GM21526 (cell line): ENCODE measurements at regions not wholly inside any gene's neighbourhood (a gene's known extent, or its start where the extent isn't known, plus 50 kb on each side); places are given as distances from the start of the nearest gene placed in this dataset.

Experiments
- ATAC-seq: cut with Tn5 transposase; IDR thresholded peaks from one replicate; pipeline ENCODE4 v1.9.1; 2021; ENCODE audit warnings: moderate library complexity; ENCODE audit not compliant: unreplicated experiment, low FRiP score

- ATAC-seq: no peak
Measured at GRCh38 chr14:26917086-26917485, 319.3 kb upstream of the NOVA1 start.

GRCh38 chr14:26925876-26926584, 328.2 kb upstream of the NOVA1 start:
- ATAC-seq: no peak

GRCh38 chr14:26926585-26926984, 328.8 kb upstream of the NOVA1 start:
- no peak for ATAC-seq

GRCh38 chr14:26928019-26928418, 330.2 kb upstream of the NOVA1 start:
- ATAC-seq: no peak

GRCh38 chr14:26929361-26929760, 331.5 kb upstream of the NOVA1 start:
- no peak for ATAC-seq

- ATAC-seq: no peak
Measured at GRCh38 chr14:26930576-26930975, 332.7 kb upstream of the NOVA1 start.

GRCh38 chr14:26932606-26933005, 334.8 kb upstream of the NOVA1 start:
- no peak for ATAC-seq

GRCh38 chr14:26933431-26933830, 335.6 kb upstream of the NOVA1 start:
- no peak for ATAC-seq

- ATAC-seq: no peak
Measured at GRCh38 chr14:26934151-26934550, 336.3 kb upstream of the NOVA1 start.

GRCh38 chr14:26935733-26936132, 337.9 kb upstream of the NOVA1 start:
- ATAC-seq: no peak

GRCh38 chr14:26938054-26938453, 340.2 kb upstream of the NOVA1 start:
- no peak for ATAC-seq

GRCh38 chr14:26939755-26940154, 341.9 kb upstream of the NOVA1 start:
- no peak for ATAC-seq

GRCh38 chr14:26941521-26941920, 343.7 kb upstream of the NOVA1 start:
- no peak for ATAC-seq

GRCh38 chr14:26947265-26947664, 349.4 kb upstream of the NOVA1 start:
- no peak for ATAC-seq

GRCh38 chr14:26959437-26959836, 361.6 kb upstream of the NOVA1 start:
- ATAC-seq: no peak

GRCh38 chr14:26959972-26960660, 362.3 kb upstream of the NOVA1 start:
- no peak for ATAC-seq

- no peak for ATAC-seq
Measured at GRCh38 chr14:26963711-26964110, 365.9 kb upstream of the NOVA1 start.

GRCh38 chr14:26965490-26965889, 367.7 kb upstream of the NOVA1 start:
- no peak for ATAC-seq

- ATAC-seq: no peak
Measured at GRCh38 chr14:26966908-26967307, 369.1 kb upstream of the NOVA1 start.

GRCh38 chr14:26974965-26975364, 377.1 kb upstream of the NOVA1 start:
- ATAC-seq: no peak

- ATAC-seq: no peak
Measured at GRCh38 chr14:26982071-26982470, 384.2 kb upstream of the NOVA1 start.
